ENCODE measurements at regions not wholly inside any gene's neighbourhood (a gene's known extent, or its start where the extent isn't known, plus 50 kb on each side); places are given as distances from the start of the nearest gene placed in this dataset.
"Not testable (repeated sequence)": the region's sequence is repeated elsewhere in the genome, so short reads cannot be mapped to it uniquely, and the experiment has no call there.

DNA sequence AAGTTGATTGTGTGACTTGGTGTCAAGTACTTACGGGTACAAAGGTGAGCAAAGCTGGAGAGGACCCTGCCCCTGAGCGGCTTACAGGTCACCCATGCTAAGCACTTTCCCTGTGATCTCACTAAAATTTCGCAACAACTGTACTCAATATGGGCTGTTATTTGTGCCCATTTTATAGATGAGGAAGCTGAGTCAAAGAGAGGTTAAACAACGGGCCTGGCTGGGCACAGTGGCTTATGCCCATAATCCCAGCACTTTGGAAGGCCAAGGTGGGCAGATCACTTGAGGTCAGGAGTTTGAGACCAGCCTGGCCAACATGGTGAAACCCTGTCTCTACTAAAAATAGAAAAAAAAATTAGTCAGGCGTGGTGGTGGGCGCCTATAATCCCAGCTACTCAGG is 67.5 kb upstream of the ARL8B start:
- TF ChIP-seq, protein P1, sequence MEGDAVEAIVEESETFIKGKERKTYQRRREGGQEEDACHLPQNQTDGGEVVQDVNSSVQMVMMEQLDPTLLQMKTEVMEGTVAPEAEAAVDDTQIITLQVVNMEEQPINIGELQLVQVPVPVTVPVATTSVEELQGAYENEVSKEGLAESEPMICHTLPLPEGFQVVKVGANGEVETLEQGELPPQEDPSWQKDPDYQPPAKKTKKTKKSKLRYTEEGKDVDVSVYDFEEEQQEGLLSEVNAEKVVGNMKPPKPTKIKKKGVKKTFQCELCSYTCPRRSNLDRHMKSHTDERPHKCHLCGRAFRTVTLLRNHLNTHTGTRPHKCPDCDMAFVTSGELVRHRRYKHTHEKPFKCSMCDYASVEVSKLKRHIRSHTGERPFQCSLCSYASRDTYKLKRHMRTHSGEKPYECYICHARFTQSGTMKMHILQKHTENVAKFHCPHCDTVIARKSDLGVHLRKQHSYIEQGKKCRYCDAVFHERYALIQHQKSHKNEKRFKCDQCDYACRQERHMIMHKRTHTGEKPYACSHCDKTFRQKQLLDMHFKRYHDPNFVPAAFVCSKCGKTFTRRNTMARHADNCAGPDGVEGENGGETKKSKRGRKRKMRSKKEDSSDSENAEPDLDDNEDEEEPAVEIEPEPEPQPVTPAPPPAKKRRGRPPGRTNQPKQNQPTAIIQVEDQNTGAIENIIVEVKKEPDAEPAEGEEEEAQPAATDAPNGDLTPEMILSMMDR (IDR thresholded peaks at IDR 0.05): not testable (repeated sequence)
- TF ChIP-seq POLR2A, EP300, POLR2AphosphoS5 (IDR thresholded peaks at IDR 0.05): not testable (repeated sequence)
